ENCODE measurements at regions not wholly inside any gene's neighbourhood (a gene's known extent, or its start where the extent isn't known, plus 50 kb on each side); places are given as distances from the start of the nearest gene placed in this dataset.
A peak's percentile ranks its signal among the peaks of the same experiment; 100 is the strongest.

DNA sequence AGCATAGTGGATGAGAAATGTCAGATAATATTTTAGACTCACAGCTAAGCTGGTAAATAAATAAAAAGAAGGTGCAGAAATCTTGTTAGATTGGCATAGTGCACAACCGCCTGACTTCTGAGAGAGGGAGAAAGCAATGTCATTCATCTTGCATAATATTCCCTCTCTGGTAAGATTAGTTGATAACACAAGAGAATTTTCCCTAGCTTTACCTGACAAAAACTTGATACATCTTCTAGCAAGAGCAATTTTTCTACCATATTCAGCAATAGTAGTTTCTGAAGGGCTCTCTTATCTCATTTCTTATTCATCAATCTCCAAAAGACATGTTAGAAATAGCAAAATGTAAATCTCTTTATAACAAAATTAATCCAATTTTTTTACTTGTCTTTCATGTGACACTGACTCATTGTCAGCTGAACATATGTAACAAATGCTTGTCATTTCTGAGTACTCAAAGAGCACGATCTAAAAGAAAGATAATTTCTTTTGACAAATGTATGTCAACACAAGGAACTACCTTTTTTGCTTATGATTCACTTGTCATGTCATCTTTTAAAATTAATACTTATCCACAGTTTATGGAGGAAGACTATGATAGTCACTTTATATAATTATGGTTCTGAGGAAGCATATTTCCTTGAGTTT lies 240.0 kb downstream of the ARAP2 start:
- no peak for FAIRE-seq
- no peak for DNase-seq (ENCODE audit: low spot score)

DNA sequence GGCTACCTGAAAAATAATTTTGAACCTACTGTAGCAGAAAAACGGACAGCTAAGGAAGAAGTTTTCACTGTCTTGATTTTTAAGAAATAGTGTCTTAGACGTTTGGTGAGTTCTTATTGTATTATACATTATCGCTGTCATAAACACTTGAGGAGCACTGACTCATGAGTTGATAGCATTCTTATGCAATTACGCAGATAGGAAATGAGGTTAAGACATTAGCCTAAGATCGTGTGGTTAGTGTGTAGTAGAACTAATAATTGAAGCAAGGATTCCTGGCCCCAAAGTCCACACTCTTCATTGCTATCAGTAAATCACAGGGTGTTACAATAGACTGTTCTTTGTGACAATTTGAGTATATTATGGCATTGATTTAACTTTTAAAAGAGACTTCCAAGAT lies 238.1 kb downstream of the ARAP2 start:
- peak; percentile 32 for DNase-seq (ENCODE audit: low spot score)
- no peak for FAIRE-seq

DNA sequence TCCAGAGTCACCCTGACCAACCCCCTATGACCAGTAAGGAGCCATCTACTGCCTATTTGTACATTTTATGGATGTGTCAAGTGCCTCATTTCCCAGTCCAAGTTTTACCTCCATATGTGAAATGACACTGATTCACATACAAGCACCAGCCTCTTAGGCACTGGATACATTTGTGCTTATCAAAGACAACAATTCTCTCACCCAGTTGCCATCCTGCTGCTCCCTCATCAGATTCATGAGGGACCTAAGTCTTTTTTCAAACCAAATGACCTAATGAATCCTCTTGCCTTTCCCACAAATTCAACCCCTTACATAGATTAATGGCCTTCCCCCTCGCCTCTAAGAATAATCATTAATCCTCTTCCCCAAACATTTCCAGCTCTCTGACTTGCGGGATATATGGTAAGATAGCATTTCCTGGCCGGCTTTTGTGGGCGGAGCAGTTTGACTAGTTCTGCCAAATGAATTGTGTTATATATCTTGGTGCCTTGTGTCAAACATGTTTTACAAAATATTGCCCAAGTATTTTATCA lies 233.9 kb downstream of the ARAP2 start:
- no peak for FAIRE-seq

DNA sequence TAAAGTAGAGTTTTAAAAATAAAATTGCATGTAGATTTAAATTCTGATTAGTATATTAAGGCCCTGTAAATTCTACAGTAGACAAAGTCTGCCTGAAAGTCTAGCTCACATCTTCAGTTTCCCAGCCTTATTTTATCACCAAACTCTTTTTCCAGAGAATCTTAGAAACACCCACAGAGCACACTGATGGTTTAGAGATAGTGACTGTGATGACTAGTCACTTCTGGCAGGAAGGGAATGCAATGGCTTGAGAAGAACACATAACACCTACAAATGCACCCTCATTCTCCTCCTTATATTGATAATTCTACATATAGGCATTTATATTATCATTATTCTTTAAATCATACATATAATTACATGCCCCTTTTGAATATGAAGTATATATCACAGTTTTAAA lies 232.9 kb downstream of the ARAP2 start:
- no peak for DNase-seq (ENCODE audit: low spot score)
- FAIRE-seq, result no peak

More for the DNA sequence above, 233.9 kb downstream of the ARAP2 start:
- DNase-seq (ENCODE audit: low spot score), result no peak

DNA sequence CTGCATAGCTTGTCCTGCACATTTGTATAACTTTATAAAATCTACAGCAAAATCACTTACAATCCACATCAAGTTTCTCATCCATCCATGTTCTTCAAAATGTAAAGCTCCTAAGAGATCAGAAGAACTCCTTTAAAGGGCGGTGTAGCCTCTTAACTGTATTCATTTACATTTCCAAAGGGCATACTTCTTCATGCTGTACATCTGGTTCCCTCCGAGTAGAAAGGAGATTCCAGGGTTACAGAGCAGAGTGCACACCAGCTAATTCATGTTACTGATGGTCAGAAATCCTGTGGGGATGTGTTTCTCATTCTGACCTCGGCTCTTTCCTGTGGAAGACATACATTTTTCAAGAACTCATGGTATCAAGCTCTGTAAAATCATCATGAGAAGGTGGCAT lies 231.8 kb downstream of the ARAP2 start:
- DNase-seq (ENCODE audit: low spot score) (no peak), FAIRE-seq (no peak)

DNA sequence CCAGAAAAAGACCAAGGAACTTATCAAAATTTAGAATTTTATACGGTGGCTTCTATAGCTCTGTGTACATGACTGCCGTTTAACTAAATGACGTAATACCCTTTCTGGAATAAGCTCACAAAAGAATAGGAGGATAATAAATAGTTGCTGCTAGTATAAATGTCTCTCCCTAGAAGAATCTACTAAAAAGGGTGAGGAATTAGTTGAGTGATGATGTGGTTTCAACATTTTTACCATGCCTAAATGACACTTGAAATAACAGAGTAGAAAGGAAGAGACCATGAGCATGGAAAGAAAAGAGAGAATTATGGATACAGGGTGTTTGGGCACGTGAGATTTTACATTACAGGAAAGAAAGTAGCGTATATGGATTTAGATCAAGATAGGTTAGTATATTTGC lies 231.1 kb downstream of the ARAP2 start:
- no peak for FAIRE-seq
- DNase-seq (ENCODE audit: low spot score), result no peak

All from urothelium cell line (cell line).